ENCODE measurements at regions not wholly inside any gene's neighbourhood (a gene's known extent, or its start where the extent isn't known, plus 50 kb on each side); places are given as distances from the start of the nearest gene placed in this dataset.
A peak's percentile ranks its signal among the peaks of the same experiment; 100 is the strongest.
"Not testable (repeated sequence)": the region's sequence is repeated elsewhere in the genome, so short reads cannot be mapped to it uniquely, and the experiment has no call there.

DNA sequence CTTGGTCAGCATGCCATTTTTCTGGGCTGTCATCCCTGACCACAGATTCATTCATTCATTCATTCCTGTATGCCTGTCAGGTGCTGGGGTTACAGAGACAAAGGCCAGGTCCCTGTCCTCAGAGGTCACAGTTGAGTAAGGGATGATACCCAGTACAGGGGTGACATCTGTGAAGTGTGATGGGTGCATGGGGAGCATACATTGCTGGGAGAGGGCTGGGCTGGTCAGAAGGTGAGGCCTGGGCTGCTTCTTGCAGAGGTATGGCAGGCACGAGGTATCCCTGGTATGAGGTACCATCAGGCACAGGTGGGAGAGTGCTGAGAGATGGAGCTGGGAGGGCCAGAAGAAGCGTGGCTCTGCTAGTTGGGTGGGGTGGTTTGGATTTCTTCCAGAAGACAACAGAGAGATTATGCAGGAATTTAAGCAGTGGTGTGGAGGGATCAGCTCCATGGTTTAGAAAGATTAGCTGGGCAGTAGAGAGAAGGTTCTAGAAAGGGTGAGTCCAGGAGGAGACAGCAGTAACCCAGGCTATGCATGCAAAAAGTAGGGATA, 181.9 kb upstream of the HAAO start:
- Histone ChIP-seq H3K27ac (ENCODE audit: low read length) (no peak overlapping the region), H3K4me3 (ENCODE audit: low read length) (no peak overlapping the region), H3K36me3 (replicated peaks; ENCODE audit: low read depth, low read length) (no peaks in the 10 kb centered on the region), H3K4me2 (ENCODE audit: low read length) (peak overlapping the region; percentile 79; the same call in 1 of the 2 replicates), H3K27me3 (ENCODE audit: low read depth, low read length) (no peaks in the 10 kb centered on the region), H3K9me3 (ENCODE audit: insufficient read depth, low read length) (no peaks in the 10 kb centered on the region), H3K4me1 (ENCODE audit: low read length) (peaks cover 8% of the 10 kb centered on the region), H3K9ac (ENCODE audit: low read length) (0 out of 2 replicates have a peak overlapping the region, but pooled peaks have one; percentile 52), H2AFZ (ENCODE audit: low read depth, low read length) (peak overlapping the region; percentile 94; the same call in 1 of the 2 replicates), H4K20me1 (ENCODE audit: insufficient read depth, low read length) (no peaks in the 10 kb centered on the region), H3K79me2 (ENCODE audit: low read length) (no peaks in the 10 kb centered on the region)
- TF ChIP-seq EZH2phosphoT487 (IDR thresholded peaks at IDR 0.05; ENCODE audit: low read depth): no peak
- TF ChIP-seq, protein P1, sequence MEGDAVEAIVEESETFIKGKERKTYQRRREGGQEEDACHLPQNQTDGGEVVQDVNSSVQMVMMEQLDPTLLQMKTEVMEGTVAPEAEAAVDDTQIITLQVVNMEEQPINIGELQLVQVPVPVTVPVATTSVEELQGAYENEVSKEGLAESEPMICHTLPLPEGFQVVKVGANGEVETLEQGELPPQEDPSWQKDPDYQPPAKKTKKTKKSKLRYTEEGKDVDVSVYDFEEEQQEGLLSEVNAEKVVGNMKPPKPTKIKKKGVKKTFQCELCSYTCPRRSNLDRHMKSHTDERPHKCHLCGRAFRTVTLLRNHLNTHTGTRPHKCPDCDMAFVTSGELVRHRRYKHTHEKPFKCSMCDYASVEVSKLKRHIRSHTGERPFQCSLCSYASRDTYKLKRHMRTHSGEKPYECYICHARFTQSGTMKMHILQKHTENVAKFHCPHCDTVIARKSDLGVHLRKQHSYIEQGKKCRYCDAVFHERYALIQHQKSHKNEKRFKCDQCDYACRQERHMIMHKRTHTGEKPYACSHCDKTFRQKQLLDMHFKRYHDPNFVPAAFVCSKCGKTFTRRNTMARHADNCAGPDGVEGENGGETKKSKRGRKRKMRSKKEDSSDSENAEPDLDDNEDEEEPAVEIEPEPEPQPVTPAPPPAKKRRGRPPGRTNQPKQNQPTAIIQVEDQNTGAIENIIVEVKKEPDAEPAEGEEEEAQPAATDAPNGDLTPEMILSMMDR (IDR thresholded peaks at IDR 0.05; ENCODE audit: low read depth, low read length): no peak

DNA sequence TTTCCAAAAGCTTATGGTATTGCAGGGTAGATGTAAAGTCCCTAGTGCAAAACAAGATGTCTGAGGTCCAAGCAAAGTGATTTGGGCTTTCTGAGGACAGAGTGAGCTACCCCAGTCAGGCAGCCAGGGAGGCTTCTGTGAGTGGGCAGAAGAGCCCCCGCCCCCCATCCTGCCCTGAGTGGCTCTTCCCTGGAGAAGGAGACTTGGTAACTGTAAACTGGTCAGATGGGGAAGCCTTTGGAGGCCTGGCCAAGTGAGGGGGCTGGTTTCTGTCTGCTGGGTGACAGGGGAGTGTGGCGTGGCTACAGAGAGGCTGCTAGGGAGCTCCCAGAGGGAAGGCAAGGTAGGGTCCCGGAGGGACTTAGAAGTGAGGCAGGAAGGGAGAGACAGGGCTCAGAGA, 181.3 kb upstream of the HAAO start:
- TF ChIP-seq EZH2phosphoT487 (IDR thresholded peaks at IDR 0.05; ENCODE audit: low read depth): no peak
- TF ChIP-seq, protein P1 (IDR thresholded peaks at IDR 0.05; ENCODE audit: low read depth, low read length): no peak
- Histone ChIP-seq H2AFZ (ENCODE audit: low read depth, low read length) (no peak overlapping the region), H3K36me3 (replicated peaks; ENCODE audit: low read depth, low read length) (no peaks in the 10 kb centered on the region), H3K9ac (ENCODE audit: low read length) (no peak overlapping the region), H3K4me1 (ENCODE audit: low read length) (peaks cover 8% of the 10 kb centered on the region), H3K9me3 (ENCODE audit: insufficient read depth, low read length) (no peaks in the 10 kb centered on the region), H3K79me2 (ENCODE audit: low read length) (no peaks in the 10 kb centered on the region), H3K4me2 (ENCODE audit: low read length) (no peak overlapping the region), H4K20me1 (ENCODE audit: insufficient read depth, low read length) (no peaks in the 10 kb centered on the region), H3K27ac (ENCODE audit: low read length) (no peak overlapping the region), H3K27me3 (ENCODE audit: low read depth, low read length) (no peaks in the 10 kb centered on the region), H3K4me3 (ENCODE audit: low read length) (no peak overlapping the region)

DNA sequence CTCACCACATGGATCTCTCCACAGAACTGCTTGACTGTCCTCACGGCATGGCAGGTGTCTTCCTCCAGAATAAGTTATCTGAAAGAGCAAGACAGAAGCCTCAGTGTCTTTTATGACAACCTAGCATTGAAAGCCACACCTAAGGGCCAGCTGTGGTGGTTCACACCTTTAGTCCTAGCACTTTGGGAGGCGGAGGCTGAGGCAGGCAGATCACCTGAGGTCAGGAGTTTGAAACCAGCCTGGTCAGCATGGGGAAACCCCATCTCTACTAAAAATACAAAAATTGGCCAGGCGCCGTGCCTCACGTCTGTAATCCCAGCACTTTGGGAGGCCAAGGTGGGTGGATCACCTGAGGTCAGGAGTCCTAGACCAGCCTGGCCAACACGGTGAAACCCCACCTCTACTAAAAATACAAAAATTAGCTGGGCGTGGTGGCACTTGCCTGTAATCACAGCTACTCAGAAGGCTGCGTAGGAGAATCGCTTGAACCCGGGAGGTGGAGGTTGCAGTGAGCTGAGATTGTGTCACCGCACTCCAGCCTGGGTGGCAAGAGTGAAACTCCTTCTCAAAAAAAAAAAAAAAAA, 180.6 kb upstream of the HAAO start:
- not testable (repeated sequence) for H3K9ac ChIP-seq (ENCODE audit: low read length); H3K9me3 ChIP-seq (ENCODE audit: insufficient read depth, low read length); H3K79me2 ChIP-seq (ENCODE audit: low read length); H2AFZ ChIP-seq (ENCODE audit: low read depth, low read length); H3K27ac ChIP-seq (ENCODE audit: low read length); H3K4me3 ChIP-seq (ENCODE audit: low read length); H4K20me1 ChIP-seq (ENCODE audit: insufficient read depth, low read length); H3K36me3 ChIP-seq (replicated peaks; ENCODE audit: low read depth, low read length); H3K4me2 ChIP-seq (ENCODE audit: low read length); H3K4me1 ChIP-seq (ENCODE audit: low read length); H3K27me3 ChIP-seq (ENCODE audit: low read depth, low read length)

DNA sequence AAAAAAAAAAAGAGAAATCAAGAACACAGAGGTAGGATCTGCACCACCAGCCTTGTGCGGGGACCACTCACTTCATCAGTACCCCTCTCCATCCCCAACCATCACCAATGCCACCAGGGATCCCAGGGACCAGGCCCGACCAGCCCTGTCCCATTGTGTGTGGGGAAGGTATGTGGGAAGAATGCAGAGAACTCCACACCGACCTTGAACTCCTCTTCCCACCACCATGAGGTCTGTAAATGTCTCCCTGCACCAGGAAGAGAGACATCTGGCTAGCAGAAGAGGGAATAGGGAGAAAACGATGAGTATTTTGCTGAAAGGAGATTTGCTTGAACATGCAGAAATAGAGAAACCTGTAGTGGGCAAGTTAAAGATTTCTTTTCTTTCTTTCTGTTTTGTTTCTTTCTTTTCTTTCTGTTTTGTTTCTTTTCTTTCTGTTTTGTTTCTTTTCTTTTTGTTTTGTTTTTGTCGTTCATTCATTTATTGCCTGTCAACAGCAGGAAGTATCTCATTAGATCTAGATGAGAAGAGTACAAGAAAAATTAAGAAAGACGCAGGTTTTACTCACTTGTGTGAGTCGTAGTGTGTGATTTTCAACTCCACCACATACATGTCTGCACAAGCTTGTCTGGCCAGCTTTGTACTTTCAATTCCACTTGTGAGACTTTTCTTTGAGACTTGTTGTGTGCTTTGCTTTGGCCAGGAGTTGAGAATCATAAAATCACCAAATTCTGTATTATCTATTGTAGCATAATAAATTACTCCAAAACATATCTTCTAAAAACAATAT, 179.8 kb upstream of the HAAO start:
- H3K4me1 ChIP-seq (ENCODE audit: low read length): peaks cover 8% of the 10 kb centered on the region
- no peaks in the 10 kb centered on the region for H3K27me3 ChIP-seq (ENCODE audit: low read depth, low read length)
- H3K9ac ChIP-seq (ENCODE audit: low read length): no peak overlapping the region
- no peaks in the 10 kb centered on the region for H4K20me1 ChIP-seq (ENCODE audit: insufficient read depth, low read length)
- H2AFZ ChIP-seq (ENCODE audit: low read depth, low read length): no peak overlapping the region
- H3K36me3 ChIP-seq (replicated peaks; ENCODE audit: low read depth, low read length): no peaks in the 10 kb centered on the region
- no peaks in the 10 kb centered on the region for H3K9me3 ChIP-seq (ENCODE audit: insufficient read depth, low read length)
- H3K79me2 ChIP-seq (ENCODE audit: low read length): no peaks in the 10 kb centered on the region
- H3K27ac ChIP-seq (ENCODE audit: low read length): no peak overlapping the region
- no peak overlapping the region for H3K4me2 ChIP-seq (ENCODE audit: low read length)
- TF ChIP-seq, protein P1 (IDR thresholded peaks at IDR 0.05; ENCODE audit: low read depth, low read length): no peak
- TF ChIP-seq EZH2phosphoT487 (IDR thresholded peaks at IDR 0.05; ENCODE audit: low read depth): no peak
- H3K4me3 ChIP-seq (ENCODE audit: low read length): no peak overlapping the region
